ENCODE measurements at regions not wholly inside any gene's neighbourhood (a gene's known extent, or its start where the extent isn't known, plus 50 kb on each side); places are given as distances from the start of the nearest gene placed in this dataset.

DNA sequence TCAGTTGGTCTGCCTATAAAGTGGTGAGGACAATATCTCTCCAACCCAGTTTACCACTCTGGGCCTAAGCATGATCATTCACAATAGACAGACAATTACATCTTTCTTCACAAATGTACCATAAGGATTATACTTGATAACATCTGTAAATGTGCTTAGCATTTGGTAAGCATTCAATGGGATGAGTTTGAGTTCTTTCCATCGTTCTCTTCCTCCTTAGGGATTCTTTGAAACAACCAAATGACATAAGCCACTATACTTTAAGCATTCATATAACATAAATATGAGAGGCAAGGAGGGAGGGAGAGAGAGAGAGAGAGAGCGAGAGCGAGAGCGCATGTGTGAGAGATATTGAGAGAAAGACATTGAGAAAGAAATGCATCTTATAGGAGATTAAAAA is 303.3 kb upstream of the CBLB start:
- no peak for TF ChIP-seq YY1 (IDR thresholded peaks at IDR 0.05; ENCODE audit: insufficient read depth, insufficient read length)
- no peak for TF ChIP-seq SUZ12 (IDR thresholded peaks at IDR 0.05; ENCODE audit: extremely low read depth, insufficient read depth, insufficient read length)
- TF ChIP-seq ZNF274 (IDR thresholded peaks at IDR 0.05; ENCODE audit: low read depth, low read length) = no peak
